ENCODE measurements at regions not wholly inside any gene's neighbourhood (a gene's known extent, or its start where the extent isn't known, plus 50 kb on each side); places are given as distances from the start of the nearest gene placed in this dataset.

- DNase-seq (ENCODE audit: low spot score), result no peak
These were observed 119.6 kb downstream of the MTX2 start for GRCh38 chr2:176388861-176389260.

- no peak for DNase-seq (ENCODE audit: low spot score)
These were observed 121.3 kb downstream of the MTX2 start for GRCh38 chr2:176390276-176391147.

- DNase-seq (ENCODE audit: low spot score), result no peak
These were observed 121.8 kb downstream of the MTX2 start for GRCh38 chr2:176391148-176391419.

- DNase-seq (ENCODE audit: low spot score), result no peak
These were observed 123.0 kb downstream of the MTX2 start for GRCh38 chr2:176392249-176392648.

GRCh38 chr2:176392744-176393414 is 123.6 kb downstream of the MTX2 start:
- no peak for DNase-seq (ENCODE audit: low spot score)

- no peak for DNase-seq (ENCODE audit: low spot score)
These were observed 126.1 kb downstream of the MTX2 start for GRCh38 chr2:176395273-176395854.

- no peak for DNase-seq (ENCODE audit: low spot score)
These were observed 129.2 kb downstream of the MTX2 start for GRCh38 chr2:176398243-176399073.

GRCh38 chr2:176399074-176399598 is 129.9 kb downstream of the MTX2 start:
- DNase-seq (ENCODE audit: low spot score), result no peak

- DNase-seq (ENCODE audit: low spot score), result no peak
These were observed 136.2 kb downstream of the MTX2 start for GRCh38 chr2:176405477-176405876.

GRCh38 chr2:176407706-176408105 is 138.5 kb downstream of the MTX2 start:
- no peak for DNase-seq (ENCODE audit: low spot score)

GRCh38 chr2:176409671-176410070 is 140.4 kb downstream of the MTX2 start:
- DNase-seq (ENCODE audit: low spot score), result no peak

- DNase-seq (ENCODE audit: low spot score), result no peak
These were observed 142.9 kb downstream of the MTX2 start for GRCh38 chr2:176412136-176412535.

- DNase-seq (ENCODE audit: low spot score), result no peak
These were observed 144.5 kb downstream of the MTX2 start for GRCh38 chr2:176413786-176414185.

- DNase-seq (ENCODE audit: low spot score), result no peak
These were observed 145.4 kb downstream of the MTX2 start for GRCh38 chr2:176414641-176415040.

- no peak for DNase-seq (ENCODE audit: low spot score)
These were observed 146.1 kb downstream of the MTX2 start for GRCh38 chr2:176415174-176415895.

GRCh38 chr2:176415937-176416499 is 146.8 kb downstream of the MTX2 start:
- no peak for DNase-seq (ENCODE audit: low spot score)

- no peak for DNase-seq (ENCODE audit: low spot score)
These were observed 149.5 kb downstream of the MTX2 start for GRCh38 chr2:176418768-176419167.

- DNase-seq (ENCODE audit: low spot score), result peak; percentile 26
These were observed 150.4 kb downstream of the MTX2 start for GRCh38 chr2:176419591-176420071.

- DNase-seq (ENCODE audit: low spot score), result no peak
These were observed 152.2 kb downstream of the MTX2 start for GRCh38 chr2:176421297-176422050.

GRCh38 chr2:176423819-176424218 is 154.6 kb downstream of the MTX2 start:
- no peak for DNase-seq (ENCODE audit: low spot score)
